Astrocyte (in vitro differentiated cells and primary cell): ENCODE measurements at regions not wholly inside any gene's neighbourhood (a gene's known extent, or its start where the extent isn't known, plus 50 kb on each side); places are given as distances from the start of the nearest gene placed in this dataset.

Source experiments
- CTCF ChIP-seq: IDR thresholded peaks from 2 replicates; pipeline ENCODE4 v1.5.1; 2011; ENCODE audit warnings: low read depth, mild to moderate bottlenecking, inconsistent platforms, low read length, moderate library complexity; ENCODE audit not compliant: insufficient read depth
- EZH2 ChIP-seq: IDR thresholded peaks from 2 replicates; pipeline ENCODE4 v1.6.1; 2012; ENCODE audit warnings: mild to moderate bottlenecking, low read length, inconsistent platforms; ENCODE audit not compliant: insufficient read depth

DNA sequence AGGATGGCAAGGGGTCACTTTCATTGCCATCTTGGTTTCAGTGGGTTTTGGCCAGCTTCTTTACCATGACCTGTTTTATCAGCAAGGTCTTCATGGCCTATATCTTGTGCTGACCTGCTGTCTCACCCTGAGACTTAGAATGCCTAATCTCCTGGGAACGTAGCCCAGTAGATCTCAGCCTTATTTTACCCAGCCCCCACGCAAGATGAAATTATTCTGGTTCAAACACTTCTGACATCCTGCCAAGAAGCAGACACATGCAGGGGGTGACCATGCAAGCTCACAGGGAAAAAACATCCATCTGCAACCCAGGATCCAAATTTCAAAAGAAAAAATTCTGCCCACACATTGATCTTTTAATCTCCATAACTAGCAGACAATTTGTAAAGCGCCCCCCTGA, 88.4 kb upstream of the EEPD1 start:
- TF ChIP-seq CTCF = no peak
- no peak for TF ChIP-seq EZH2
